ENCODE measurements at regions not wholly inside any gene's neighbourhood (a gene's known extent, or its start where the extent isn't known, plus 50 kb on each side); places are given as distances from the start of the nearest gene placed in this dataset.
"Not testable (repeated sequence)": the region's sequence is repeated elsewhere in the genome, so short reads cannot be mapped to it uniquely, and the experiment has no call there.

- not testable (repeated sequence) for ATAC-seq; H3K9me3 Mint-ChIP-seq; H3K36me3 Mint-ChIP-seq; DNase-seq (ENCODE audit: low spot score in 2 of 2); H3K27ac Mint-ChIP-seq
Observed at GRCh38 chr21:14011751-14012150, 199.0 kb downstream of the LIPI start.

GRCh38 chr21:14011149-14011548, 199.6 kb downstream of the LIPI start:
- DNase-seq (ENCODE audit: low spot score in 2 of 2); ATAC-seq; H3K36me3 Mint-ChIP-seq; H3K9me3 Mint-ChIP-seq; H3K27ac Mint-ChIP-seq: not testable (repeated sequence)

GRCh38 chr21:14010729-14011128, 200.0 kb downstream of the LIPI start:
- no peaks in the 10 kb centered on the region for H3K36me3 Mint-ChIP-seq
- no peak for DNase-seq (ENCODE audit: low spot score in 2 of 2)
- no peak overlapping the region for H3K27ac Mint-ChIP-seq
- ATAC-seq: no peak
- H3K9me3 Mint-ChIP-seq: no peaks in the 10 kb centered on the region

GRCh38 chr21:14009990-14010389, 200.8 kb downstream of the LIPI start:
- not testable (repeated sequence) for H3K9me3 Mint-ChIP-seq; ATAC-seq; H3K36me3 Mint-ChIP-seq; H3K27ac Mint-ChIP-seq; DNase-seq (ENCODE audit: low spot score in 2 of 2)

- DNase-seq (ENCODE audit: low spot score in 2 of 2); H3K27ac Mint-ChIP-seq; ATAC-seq; H3K9me3 Mint-ChIP-seq; H3K36me3 Mint-ChIP-seq: not testable (repeated sequence)
Observed at GRCh38 chr21:14009238-14009981, 201.3 kb downstream of the LIPI start.

GRCh38 chr21:14008436-14008835, 202.3 kb downstream of the LIPI start:
- not testable (repeated sequence) for DNase-seq (ENCODE audit: low spot score in 2 of 2); H3K27ac Mint-ChIP-seq; H3K9me3 Mint-ChIP-seq; H3K36me3 Mint-ChIP-seq; ATAC-seq

- not testable (repeated sequence) for H3K27ac Mint-ChIP-seq; H3K36me3 Mint-ChIP-seq; ATAC-seq; DNase-seq (ENCODE audit: low spot score in 2 of 2); H3K9me3 Mint-ChIP-seq
Observed at GRCh38 chr21:14008006-14008405, 202.7 kb downstream of the LIPI start.

GRCh38 chr21:14006144-14006543, 204.6 kb downstream of the LIPI start:
- not testable (repeated sequence) for ATAC-seq, H3K27ac Mint-ChIP-seq

GRCh38 chr21:13986996-13987958, 223.5 kb downstream of the LIPI start:
- not testable (repeated sequence) for DNase-seq (ENCODE audit: low spot score in 2 of 2); H3K9me3 Mint-ChIP-seq; H3K27ac Mint-ChIP-seq; H3K36me3 Mint-ChIP-seq
- peak in 1 of 2 donors; percentile 24 for ATAC-seq

More at GRCh38 chr21:14006144-14006543, 204.6 kb downstream of the LIPI start:
- H3K36me3 Mint-ChIP-seq; H3K9me3 Mint-ChIP-seq; DNase-seq (ENCODE audit: low spot score in 2 of 2): not testable (repeated sequence)

- H3K36me3 Mint-ChIP-seq; DNase-seq (ENCODE audit: low spot score in 2 of 2); H3K9me3 Mint-ChIP-seq; H3K27ac Mint-ChIP-seq: not testable (repeated sequence)
- ATAC-seq: peak; percentile 22
Observed at GRCh38 chr21:13985865-13986863, 224.6 kb downstream of the LIPI start.

- ATAC-seq: peak in 1 of 2 donors; percentile 14
- peak in 1 of 2 donors; percentile 54 for DNase-seq (ENCODE audit: low spot score in 2 of 2)
- H3K9me3 Mint-ChIP-seq, H3K27ac Mint-ChIP-seq, H3K36me3 Mint-ChIP-seq: not testable (repeated sequence)
Observed at GRCh38 chr21:13985137-13985864, 225.5 kb downstream of the LIPI start.

GRCh38 chr21:13984728-13985127, 226.0 kb downstream of the LIPI start:
- H3K27ac Mint-ChIP-seq; H3K9me3 Mint-ChIP-seq; H3K36me3 Mint-ChIP-seq; DNase-seq (ENCODE audit: low spot score in 2 of 2); ATAC-seq: not testable (repeated sequence)

- not testable (repeated sequence) for H3K27ac Mint-ChIP-seq; DNase-seq (ENCODE audit: low spot score in 2 of 2); H3K9me3 Mint-ChIP-seq; ATAC-seq; H3K36me3 Mint-ChIP-seq
Observed at GRCh38 chr21:13981176-13982087, 229.3 kb downstream of the LIPI start.

- peak; percentile 92 to 95 for ATAC-seq
- H3K27ac Mint-ChIP-seq, H3K9me3 Mint-ChIP-seq, H3K36me3 Mint-ChIP-seq: not testable (repeated sequence)
- peak in 1 of 2 donors; percentile 67 for DNase-seq (ENCODE audit: low spot score in 2 of 2)
Observed at GRCh38 chr21:13980115-13980662, 230.6 kb downstream of the LIPI start.

Measured in activated naive CD4-positive, alpha-beta T cell treated with anti-CD3 and anti-CD28 coated beads, Interleukin-2, amount 50 U/mL, for 72 hours (primary cell).